ENCODE measurements at regions not wholly inside any gene's neighbourhood (a gene's known extent, or its start where the extent isn't known, plus 50 kb on each side); places are given as distances from the start of the nearest gene placed in this dataset.

- no peak for TF ChIP-seq MYC (IDR thresholded peaks at IDR 0.05; ENCODE audit: borderline replicate concordance, low read length)
- no peak for TF ChIP-seq CTCF (IDR thresholded peaks at IDR 0.05)
- no peak for TF ChIP-seq PBX3 (IDR thresholded peaks at IDR 0.05)
- TF ChIP-seq POLR2AphosphoS2 (conservative IDR thresholded peaks at IDR 0.05; ENCODE audit: low read length): no peak
- no peak for TF ChIP-seq KDM5A (IDR thresholded peaks at IDR 0.05)
- TF ChIP-seq E2F6 (IDR thresholded peaks at IDR 0.05; ENCODE audit: borderline replicate concordance, low read depth): no peak
- no peak for TF ChIP-seq KDM1A (IDR thresholded peaks at IDR 0.05; ENCODE audit: low read depth)
- no peak for TF ChIP-seq POLR2A (IDR thresholded peaks at IDR 0.05; ENCODE audit: low read length)
- TF ChIP-seq EP300 (IDR thresholded peaks at IDR 0.05): no peak
- TF ChIP-seq CHD4 (IDR thresholded peaks at IDR 0.05; ENCODE audit: borderline replicate concordance): no peak
- TF ChIP-seq RFX5 (IDR thresholded peaks at IDR 0.05): no peak
These were observed 1897.8 kb upstream of the PCDH10 start for GRCh38 chr4:131251321-131251720.

All from A549 (cell line).